SK-N-SH (cell line): ENCODE measurements at regions not wholly inside any gene's neighbourhood (a gene's known extent, or its start where the extent isn't known, plus 50 kb on each side); places are given as distances from the start of the nearest gene placed in this dataset.
"Not testable (repeated sequence)": the region's sequence is repeated elsewhere in the genome, so short reads cannot be mapped to it uniquely, and the experiment has no call there.

ENCODE experiments used
- CTCF ChIA-PET: fragments of 300-600, 350-600 bp; formaldehyde crosslinking; extraction: SDS; loops from one replicate; lab custom pipeline; 2021; lab: Yijun Ruan, JAX
- POLR2A ChIA-PET: fragments of 350-600 bp; sonication (Branson Sonifier 250); formaldehyde crosslinking; extraction: SDS; loops from one replicate; lab custom pipeline; 2020; ENCODE audit warnings: antibody characterized with exemption, inconsistent platforms; lab: Yijun Ruan, JAX
- DNase-seq: peaks from one replicate; pipeline ENCODE4 v3.0.0; 2012
- H2AFZ ChIP-seq: fragments of 200-600 bp; sonication (generic); 2 replicates; pipeline ENCODE4 v1.8.1; 2016; ENCODE audit warnings: antibody characterized with exemption, mild to moderate bottlenecking, low read depth
- H3F3A ChIP-seq: fragments of 200-600 bp; sonication (generic); replicated peaks from 2 replicates; pipeline ENCODE3; 2016; ENCODE audit warnings: antibody characterized with exemption, mild to moderate bottlenecking; ENCODE audit not compliant: insufficient read depth
- H3K27ac ChIP-seq, 2 experiments: fragments of 200-500 bp in 1 of 2; fragments of 200-600 bp in 1 of 2; sonication (Bioruptor generic) in 1 of 2; sonication (generic), shearing (Covaris generic) in 1 of 2; 2 replicates each; pipeline versions ENCODE4 v1.5.1 to v1.6.1; 2014 to 2016; ENCODE audit warnings: low read depth in 2 of 2, inconsistent platforms in 1 of 2, low read length in 1 of 2, mild to moderate bottlenecking in 1 of 2, mixed read lengths in 1 of 2
- H3K27me3 ChIP-seq: fragments of 200-600 bp; sonication (generic), shearing (Covaris generic); 2 replicates; pipeline ENCODE4 v1.6.1; 2016; ENCODE audit warnings: mixed run types; ENCODE audit not compliant: insufficient read depth
- H3K36me3 ChIP-seq, 2 experiments: fragments of 200-500 bp in 1 of 2; fragments of 200-600 bp in 1 of 2; sonication (Bioruptor generic) in 1 of 2; sonication (generic) in 1 of 2; replicated peaks in 1 of 2; 2 replicates each; pipeline versions ENCODE3 to v1.5.1; 2014 to 2016; ENCODE audit warnings: low read length in 1 of 2, mild to moderate bottlenecking in 1 of 2; ENCODE audit not compliant: insufficient read depth in 2 of 2, control insufficient read depth in 1 of 2
- H3K4me1 ChIP-seq, 2 experiments: fragments of 200-500 bp in 1 of 2; fragments of 200-600 bp in 1 of 2; sonication (Bioruptor generic) in 1 of 2; sonication (generic), shearing (Covaris generic) in 1 of 2; 2 replicates each; pipeline versions ENCODE4 v1.5.1 to v1.6.1; 2014 to 2016; ENCODE audit warnings: low read depth in 1 of 2, low read length in 1 of 2, mixed run types in 1 of 2; ENCODE audit not compliant: insufficient read depth in 2 of 2, control insufficient read depth in 1 of 2
- H3K4me2 ChIP-seq: fragments of 200-600 bp; sonication (generic), shearing (Covaris generic); 2 replicates; pipeline ENCODE4 v1.6.1; 2017; ENCODE audit warnings: mixed run types
- H3K4me3 ChIP-seq, 2 experiments: fragments of 200-500 bp in 1 of 2; fragments of 200-600 bp in 1 of 2; sonication (Bioruptor generic) in 1 of 2; sonication (generic), shearing (Covaris generic) in 1 of 2; 2 replicates each; pipeline versions ENCODE4 v1.5.1 to v1.8.1; 2014 to 2016; ENCODE audit warnings: low read depth in 2 of 2, inconsistent platforms in 1 of 2, low read length in 1 of 2, mild to moderate bottlenecking in 1 of 2, mixed read lengths in 1 of 2, moderate library complexity in 1 of 2
- H3K79me2 ChIP-seq: fragments of 200-600 bp; sonication (generic); 2 replicates; pipeline ENCODE4 v1.8.1; 2017; ENCODE audit warnings: mild to moderate bottlenecking; ENCODE audit not compliant: insufficient read depth
- H3K9ac ChIP-seq: fragments of 200-600 bp; sonication (generic); 2 replicates; pipeline ENCODE4 v1.6.1; 2017; ENCODE audit warnings: mixed run types
- H3K9me2 ChIP-seq: fragments of 200-600 bp; sonication (generic); 2 replicates; pipeline ENCODE4 v1.6.1; 2017; ENCODE audit warnings: mixed run types
- H3K9me3 ChIP-seq: fragments of 200-600 bp; sonication (generic); 2 replicates; pipeline ENCODE4 v1.6.1; 2017; ENCODE audit warnings: mixed run types, mild to moderate bottlenecking, moderate library complexity
- H4K20me1 ChIP-seq: fragments of 200-600 bp; sonication (generic); 2 replicates; pipeline ENCODE4 v1.6.1; 2017; ENCODE audit warnings: mild to moderate bottlenecking, mixed run types; ENCODE audit not compliant: insufficient read depth
- WGBS: methylation state at CpG from one replicate; pipeline ENCODE4 v1.1.6; 2017; ENCODE audit warnings: low lambda C conversion rate; 5-methylcytosine and 5-hydroxymethylcytosine counted together

DNA sequence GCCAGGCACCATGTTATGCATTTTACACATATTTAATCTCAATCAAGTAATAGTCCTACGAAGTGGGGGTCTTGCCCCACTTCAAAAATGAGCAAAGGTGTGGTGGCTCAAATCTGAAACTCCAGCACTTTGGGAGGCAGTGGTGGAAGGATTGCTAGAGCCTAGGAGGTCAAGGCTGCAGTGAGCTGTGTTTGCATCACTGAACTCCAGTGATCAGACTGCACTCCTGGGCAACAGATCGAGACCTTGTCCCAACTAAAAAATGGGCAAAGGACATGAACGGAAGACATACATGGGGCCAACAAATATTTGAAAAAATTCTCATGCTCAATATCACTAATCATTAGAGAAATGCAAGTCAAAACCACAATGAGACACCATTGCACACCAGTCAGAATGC is 116.3 kb upstream of the NBPF8 start:
- H4K20me1 ChIP-seq, DNase-seq, H3K4me1 ChIP-seq, H3F3A ChIP-seq, H3K27ac ChIP-seq, POLR2A ChIA-PET, H3K36me3 ChIP-seq, H3K4me2 ChIP-seq, H3K4me3 ChIP-seq, H3K27me3 ChIP-seq, H3K9me2 ChIP-seq, H3K9ac ChIP-seq, H2AFZ ChIP-seq, H3K79me2 ChIP-seq, CTCF ChIA-PET, H3K9me3 ChIP-seq: not testable (repeated sequence)
- no CpG with 5 or more reads among the region's 3 CpGs for WGBS

DNA sequence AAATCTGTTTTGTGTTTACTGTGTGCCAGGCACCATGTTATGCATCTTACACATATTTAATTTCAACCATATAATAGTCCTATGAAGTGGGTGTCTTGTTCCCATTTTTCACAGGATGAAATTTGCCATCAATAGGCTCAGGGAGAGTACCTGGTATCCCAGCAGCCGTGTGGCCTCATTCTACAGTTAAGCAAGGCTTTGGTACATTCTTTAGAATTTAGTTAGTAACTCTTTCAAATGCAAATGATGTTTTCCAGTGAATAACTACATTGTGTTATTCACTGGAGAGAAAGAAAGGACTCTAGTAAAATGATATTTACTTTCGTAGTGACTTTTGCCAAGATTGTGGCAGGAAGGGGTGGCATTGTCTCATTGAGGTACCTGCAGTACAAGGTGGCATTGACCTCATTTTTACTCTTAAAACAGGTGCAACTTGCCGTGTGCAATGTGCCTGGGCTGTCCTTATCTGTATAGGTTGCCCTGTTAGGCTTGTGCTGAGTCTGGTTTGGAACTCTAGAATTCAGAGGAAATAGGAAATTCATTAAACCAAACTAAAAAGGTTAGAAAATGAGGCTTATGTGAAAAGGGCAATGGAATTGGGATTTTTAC is 117.4 kb upstream of the NBPF8 start:
- POLR2A ChIA-PET, H4K20me1 ChIP-seq, H2AFZ ChIP-seq, CTCF ChIA-PET, H3K4me2 ChIP-seq, H3F3A ChIP-seq, H3K27ac ChIP-seq, H3K79me2 ChIP-seq, H3K9me2 ChIP-seq, H3K9ac ChIP-seq, DNase-seq, H3K36me3 ChIP-seq, H3K4me3 ChIP-seq, H3K4me1 ChIP-seq, H3K9me3 ChIP-seq, H3K27me3 ChIP-seq: not testable (repeated sequence)
- WGBS = no CpG with 5 or more reads among the region's 3 CpGs

DNA sequence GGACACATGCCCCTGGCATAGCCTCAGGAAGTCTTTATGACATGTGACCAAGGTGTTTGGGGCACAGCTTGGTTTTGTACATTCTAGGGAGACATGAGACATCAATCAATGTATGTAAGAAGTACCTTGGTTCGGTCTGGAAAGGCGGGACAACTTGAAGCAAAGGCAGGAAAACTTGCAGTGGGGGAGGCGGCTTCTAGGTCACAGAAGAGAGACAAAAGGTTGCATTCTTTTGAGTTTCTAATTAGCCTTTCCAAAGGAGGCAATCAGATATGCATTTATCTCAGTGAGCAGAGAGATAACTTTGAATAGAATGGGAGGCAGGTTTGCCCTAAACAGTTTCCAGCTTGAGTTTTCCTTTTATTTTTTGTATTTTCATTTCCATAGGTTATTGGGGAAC is 113.8 kb upstream of the SEC22B start:
- H3K4me3 ChIP-seq, DNase-seq, H3K4me2 ChIP-seq, H3K4me1 ChIP-seq, POLR2A ChIA-PET, H3K9me3 ChIP-seq, H3K27ac ChIP-seq, H2AFZ ChIP-seq, H3K27me3 ChIP-seq, H3F3A ChIP-seq, H3K9ac ChIP-seq, H3K9me2 ChIP-seq, H3K36me3 ChIP-seq, H3K79me2 ChIP-seq, CTCF ChIA-PET, H4K20me1 ChIP-seq: not testable (repeated sequence)
- no CpG with 5 or more reads among the region's 3 CpGs for whole genome bisulfite sequencing

DNA sequence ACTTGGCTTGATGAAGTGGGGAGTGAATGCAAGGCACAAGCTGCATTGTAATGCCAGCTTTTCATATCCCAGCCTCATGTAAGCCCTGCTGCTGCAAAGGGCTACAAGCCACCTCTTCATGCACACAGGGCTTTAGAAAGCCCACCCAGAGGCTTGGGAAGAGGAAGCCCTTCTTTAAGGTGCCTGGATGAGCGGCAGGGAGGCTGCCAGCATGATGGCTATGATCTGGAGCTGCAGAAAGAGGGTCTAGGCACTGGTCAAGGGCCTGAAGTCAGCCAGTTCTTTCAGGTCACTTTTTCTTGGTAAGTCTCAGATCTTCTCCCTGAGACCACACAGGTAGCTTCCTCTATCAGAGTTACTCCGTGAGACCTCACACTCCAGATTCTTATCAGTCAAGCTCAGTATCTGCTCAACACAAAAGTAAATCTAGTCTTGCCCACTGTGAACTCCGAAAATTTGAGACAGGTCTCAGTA is 113.3 kb upstream of the SEC22B start:
- H3K79me2 ChIP-seq = not testable (repeated sequence)

DNA sequence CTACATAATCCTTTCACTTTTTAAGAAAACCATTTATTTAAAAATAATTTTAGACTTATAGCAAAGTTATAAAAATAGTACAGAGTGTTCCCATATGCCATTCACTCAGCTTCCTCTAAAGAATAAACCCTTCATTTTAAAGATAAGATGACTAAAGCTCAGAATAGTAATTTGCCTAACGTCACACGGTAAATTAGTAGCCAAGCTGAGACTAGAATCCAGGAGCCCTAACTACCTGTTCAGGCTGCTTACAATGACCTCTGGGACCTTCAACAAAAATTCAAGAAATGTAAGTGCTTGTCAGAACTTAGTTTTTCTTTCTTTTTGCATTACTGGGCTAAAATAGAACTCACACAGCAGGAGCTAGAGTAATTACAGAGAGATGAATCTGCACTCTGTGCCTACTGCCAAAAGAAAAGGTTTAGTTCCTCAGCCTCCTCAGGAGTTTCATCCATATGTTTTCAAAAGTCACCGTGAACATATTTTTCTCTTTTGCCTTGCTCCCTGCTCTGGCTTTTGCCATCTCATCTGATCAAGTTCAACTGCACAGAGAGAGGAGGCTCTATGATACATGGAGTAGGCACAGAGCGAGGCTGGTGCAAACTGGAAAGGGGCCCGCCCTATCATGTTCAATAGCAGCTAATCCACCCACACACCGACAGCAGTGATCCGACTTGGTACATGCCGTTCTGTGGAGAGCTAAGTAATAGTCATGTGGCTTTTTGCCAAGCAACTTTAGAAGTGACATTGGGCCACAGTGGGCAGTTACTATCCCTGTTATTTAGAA is 112.7 kb upstream of the SEC22B start:
- H3K4me2 ChIP-seq, H3K4me1 ChIP-seq, H3K27ac ChIP-seq, H3K27me3 ChIP-seq, DNase-seq, POLR2A ChIA-PET, H3K4me3 ChIP-seq, CTCF ChIA-PET, H3K79me2 ChIP-seq, H2AFZ ChIP-seq, H3K9me3 ChIP-seq, H3F3A ChIP-seq, H4K20me1 ChIP-seq, H3K9me2 ChIP-seq, H3K36me3 ChIP-seq, H3K9ac ChIP-seq: not testable (repeated sequence)
- no CpG with 5 or more reads among the region's 8 CpGs for WGBS

More for the DNA sequence above, 113.3 kb upstream of the SEC22B start:
- H3K27ac ChIP-seq, H3K4me1 ChIP-seq, CTCF ChIA-PET, H3F3A ChIP-seq, H3K27me3 ChIP-seq, H3K9ac ChIP-seq, H3K4me3 ChIP-seq, H3K4me2 ChIP-seq, H2AFZ ChIP-seq, H4K20me1 ChIP-seq, DNase-seq, H3K9me2 ChIP-seq, POLR2A ChIA-PET, H3K9me3 ChIP-seq, H3K36me3 ChIP-seq: not testable (repeated sequence)
- WGBS = no CpG with 5 or more reads among the region's 3 CpGs

DNA sequence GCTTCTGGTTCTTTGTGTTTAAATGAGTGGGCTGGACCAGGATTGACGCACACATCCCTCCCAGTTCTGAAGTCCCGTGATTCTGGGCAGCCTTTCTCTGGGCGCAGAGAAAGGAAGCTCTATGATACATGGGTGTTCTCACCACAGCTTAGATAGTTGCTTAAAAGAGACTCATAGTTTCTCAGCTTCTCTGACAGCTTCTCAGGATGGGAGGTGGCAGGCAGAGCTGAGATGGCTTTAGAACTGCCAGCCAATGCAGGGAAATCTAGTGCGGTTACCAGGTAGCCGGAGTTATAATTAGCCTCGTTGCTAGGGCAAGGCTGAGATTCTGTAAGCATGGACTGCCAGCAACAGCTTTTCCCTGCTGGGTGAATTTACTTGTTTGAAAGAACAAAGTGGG is 111.8 kb upstream of the SEC22B start:
- H3K9me2 ChIP-seq, H3F3A ChIP-seq, CTCF ChIA-PET, H3K9me3 ChIP-seq, H3K4me2 ChIP-seq, H3K27me3 ChIP-seq, H3K9ac ChIP-seq, H4K20me1 ChIP-seq, H3K4me1 ChIP-seq, H2AFZ ChIP-seq, H3K27ac ChIP-seq, H3K79me2 ChIP-seq, DNase-seq, H3K4me3 ChIP-seq, H3K36me3 ChIP-seq, POLR2A ChIA-PET: not testable (repeated sequence)
- no CpG with 5 or more reads among the region's 6 CpGs for WGBS
